NCI-H446 treated with DMSO at 0.1 percent for 48 hours (cell line): ENCODE measurements at regions not wholly inside any gene's neighbourhood (a gene's known extent, or its start where the extent isn't known, plus 50 kb on each side); places are given as distances from the start of the nearest gene placed in this dataset.

ENCODE experiments used
- DNase-seq: peaks from one replicate; lab custom pipeline; 2025; lab: John Stamatoyannopoulos, UW

- no peak for DNase-seq
Observed at GRCh38 chr18:78677483-78678317, 301.9 kb upstream of the SALL3 start.

GRCh38 chr18:78678318-78678695, 301.3 kb upstream of the SALL3 start:
- DNase-seq: no peak

GRCh38 chr18:78679031-78679430, 300.6 kb upstream of the SALL3 start:
- DNase-seq: no peak

- DNase-seq: no peak
Observed at GRCh38 chr18:78679613-78680260, 299.9 kb upstream of the SALL3 start.

GRCh38 chr18:78681396-78681795, 298.2 kb upstream of the SALL3 start:
- no peak for DNase-seq

- DNase-seq: no peak
Observed at GRCh38 chr18:78681934-78682333, 297.7 kb upstream of the SALL3 start.

GRCh38 chr18:78682716-78683115, 296.9 kb upstream of the SALL3 start:
- no peak for DNase-seq

- no peak for DNase-seq
Observed at GRCh38 chr18:78683191-78684010, 296.2 kb upstream of the SALL3 start.

- DNase-seq: no peak
Observed at GRCh38 chr18:78685250-78685979, 294.2 kb upstream of the SALL3 start.

GRCh38 chr18:78685980-78686530, 293.6 kb upstream of the SALL3 start:
- no peak for DNase-seq

GRCh38 chr18:78686976-78687685, 292.5 kb upstream of the SALL3 start:
- DNase-seq: no peak

- no peak for DNase-seq
Observed at GRCh38 chr18:78687736-78688135, 291.9 kb upstream of the SALL3 start.

GRCh38 chr18:78688249-78688648, 291.4 kb upstream of the SALL3 start:
- DNase-seq: no peak

GRCh38 chr18:78688916-78689315, 290.7 kb upstream of the SALL3 start:
- DNase-seq: no peak

- no peak for DNase-seq
Observed at GRCh38 chr18:78689606-78690005, 290.0 kb upstream of the SALL3 start.

GRCh38 chr18:78692105-78692504, 287.5 kb upstream of the SALL3 start:
- DNase-seq: no peak

GRCh38 chr18:78693429-78693828, 286.2 kb upstream of the SALL3 start:
- DNase-seq: no peak

- no peak for DNase-seq
Observed at GRCh38 chr18:78696698-78697435, 282.8 kb upstream of the SALL3 start.

GRCh38 chr18:78697446-78697845, 282.2 kb upstream of the SALL3 start:
- DNase-seq: no peak

GRCh38 chr18:78698914-78699313, 280.7 kb upstream of the SALL3 start:
- no peak for DNase-seq
